ENCODE measurements at regions not wholly inside any gene's neighbourhood (a gene's known extent, or its start where the extent isn't known, plus 50 kb on each side); places are given as distances from the start of the nearest gene placed in this dataset.

DNA sequence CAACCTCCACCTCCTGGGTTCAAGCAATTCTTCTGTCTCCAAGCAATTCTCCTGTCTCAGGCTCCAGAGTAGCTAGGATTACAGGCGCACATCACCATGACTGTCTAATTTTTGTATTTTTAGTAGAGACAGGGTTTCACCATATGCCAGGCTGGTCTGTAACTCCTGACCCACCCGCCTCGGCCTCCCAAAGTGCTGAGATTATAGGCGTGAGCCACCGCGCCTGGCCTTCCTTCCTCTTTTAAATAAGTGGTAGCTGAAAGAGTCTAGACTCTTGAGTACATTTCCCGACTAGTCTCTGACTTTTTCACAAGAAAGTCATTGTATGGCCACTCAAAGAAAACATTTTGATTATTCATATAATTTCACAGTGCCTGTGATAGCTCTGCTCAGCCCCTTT, 636.2 kb upstream of the ANKRD30A start:
- peak overlapping the region; percentile 73 for H3K4ac ChIP-seq (ENCODE audit: low read depth, low read length)
- H3K4me2 ChIP-seq (ENCODE audit: low read depth, low read length) = no peak overlapping the region
- H3K56ac ChIP-seq (ENCODE audit: extremely low read depth, insufficient read depth, low read length) = no peak overlapping the region
- WGBS, 2 experiments (ENCODE audit: extremely low coverage in 2 of 2, insufficient read length in 1 of 2) = no CpG with 5 or more reads among the region's 7 CpGs
- H3K9me3 ChIP-seq (ENCODE audit: control insufficient read depth, insufficient read depth, low read length) = no peaks in the 10 kb centered on the region
- H3K14ac ChIP-seq (replicated peaks; ENCODE audit: low read depth, low read length) = peak overlapping the region; percentile 90
- ChIA-PET POLR2A (ENCODE audit: unreplicated experiment) (interaction anchor here (0.7 kb wide), 1 partner anchor 261 kb away, joined by 6 read pairs; no protein-coding TSS in a partner anchor), CTCF (no interaction called here)
- dilution Hi-C loops (cut with HindIII; ENCODE audit: low sequenced_read_pairs, unreplicated experiment) = no loop called here
- H2BK5ac ChIP-seq (ENCODE audit: low read depth, low read length, poor library complexity, severe bottlenecking) = peak overlapping the region; percentile 79
- no TSS peak for BruUV-seq (replicated peaks)
- no peak overlapping the region for H2AFZ ChIP-seq (replicated peaks; ENCODE audit: low read length, poor library complexity)
- H3K4me1 ChIP-seq (ENCODE audit: control insufficient read depth, insufficient read depth, low read length) = peaks cover 17% of the 10 kb centered on the region
- no peaks in the 10 kb centered on the region for H3K36me3 ChIP-seq (ENCODE audit: control insufficient read depth, insufficient read depth, low read length)
- in situ Hi-C loops (cut with MboI; ENCODE audit: low sequenced_read_pairs) = no loop called here
- H3K4me3 ChIP-seq (ENCODE audit: insufficient read depth, low read depth, low read length) = no peak overlapping the region
- no peak for TF ChIP-seq MXI1 (IDR thresholded peaks at IDR 0.05; ENCODE audit: borderline replicate concordance, low read depth, low read length)
- H3K23ac ChIP-seq (ENCODE audit: low read depth, low read length) = 0 out of 2 replicates have a peak overlapping the region, but pooled peaks have one; percentile 57
- H4K8ac ChIP-seq (ENCODE audit: low read depth in 2 of 2, low read length in 2 of 2) = peak overlapping the region; percentile 78 to 79; a peak in 3 of 4 replicates
- intact Hi-C loops (cut with micrococcal nuclease) = no loop called here
- H3K9me1 ChIP-seq (ENCODE audit: insufficient read depth, low read length) = peaks cover 13% of the 10 kb centered on the region
- no peak for ATAC-seq (ENCODE audit: low read depth)
- peak overlapping the region; percentile 94 for H2BK20ac ChIP-seq (ENCODE audit: low read depth, low read length)
- H2AK9ac ChIP-seq (replicated peaks; ENCODE audit: low read depth, low read length, poor library complexity) = no peak overlapping the region
- H3K79me1 ChIP-seq (ENCODE audit: low read depth in 1 of 2, low read length in 2 of 2) = no peaks in the 10 kb centered on the region
- H2AK5ac ChIP-seq (ENCODE audit: low read depth, low read length) = no peak overlapping the region; the same call in 1 of the 2 replicates
- peak overlapping the region; percentile 86 for H4K91ac ChIP-seq (ENCODE audit: insufficient read depth, low read depth, low read length)
- peak overlapping the region; percentile 78 for H3K18ac ChIP-seq (ENCODE audit: low read depth, low read length)
- H3K9ac ChIP-seq (ENCODE audit: low read depth, low read length) = no peak overlapping the region
- H2BK120ac ChIP-seq (ENCODE audit: low read depth, low read length) = peak overlapping the region; percentile 85
- no peaks in the 10 kb centered on the region for H3K27me3 ChIP-seq (ENCODE audit: control insufficient read depth, insufficient read depth, low read length)
- no peak overlapping the region for H3K27ac ChIP-seq (ENCODE audit: insufficient read depth, low read length)
- H4K20me1 ChIP-seq (ENCODE audit: insufficient read depth, low read length) = no peaks in the 10 kb centered on the region; the same call in 1 of the 2 replicates
- peak overlapping the region; percentile 87 for H2BK15ac ChIP-seq (ENCODE audit: low read depth, low read length)
- H4K5ac ChIP-seq (ENCODE audit: low read depth, low read length) = peak overlapping the region; percentile 88
- DNase-seq = no peak

All from IMR-90 (cell line).